Right renal cortex interstitium (tissue), 3 donors: ENCODE measurements at regions not wholly inside any gene's neighbourhood (a gene's known extent, or its start where the extent isn't known, plus 50 kb on each side); places are given as distances from the start of the nearest gene placed in this dataset.

Experiments
- DNase-seq, 3 donors: peaks; one replicate each; pipeline ENCODE4 v3.0.0-alpha.2; 2013; ENCODE audit warnings: low read depth in 3 of 3, low spot score in 2 of 3

- no peak for DNase-seq
These were observed 96.4 kb upstream of the PDE5A start for GRCh38 chr4:119725011-119725410.

DNA sequence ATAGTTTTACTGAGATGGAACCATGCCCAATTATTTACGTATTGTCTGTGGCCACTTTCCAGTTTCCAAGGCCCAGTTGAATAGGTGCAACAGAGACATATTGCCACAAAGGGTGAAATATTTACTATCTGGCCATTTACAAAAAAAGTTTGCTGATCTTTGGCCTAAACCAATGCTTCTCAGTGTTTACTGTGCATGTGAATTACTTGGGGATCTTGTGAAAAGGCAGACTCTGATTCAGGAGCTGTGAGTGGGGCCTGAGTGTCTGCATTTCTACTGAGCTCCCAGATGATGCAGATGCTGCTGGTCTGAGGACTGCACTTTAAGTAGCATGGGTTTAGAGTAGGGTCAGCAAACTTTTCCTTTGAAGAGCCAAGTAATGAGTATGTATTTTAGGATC, 94.1 kb upstream of the PDE5A start:
- no peak for DNase-seq

- no peak for DNase-seq
These were observed 93.3 kb upstream of the PDE5A start for GRCh38 chr4:119721878-119722277.

GRCh38 chr4:119715490-119716445, 87.2 kb upstream of the PDE5A start:
- DNase-seq: no peak

- DNase-seq: no peak
These were observed 80.8 kb upstream of the PDE5A start for GRCh38 chr4:119709418-119709817.

- no peak for DNase-seq
These were observed 78.7 kb upstream of the PDE5A start for GRCh38 chr4:119707336-119707735.

- no peak for DNase-seq
These were observed 78.2 kb upstream of the PDE5A start for GRCh38 chr4:119706804-119707203.

DNA sequence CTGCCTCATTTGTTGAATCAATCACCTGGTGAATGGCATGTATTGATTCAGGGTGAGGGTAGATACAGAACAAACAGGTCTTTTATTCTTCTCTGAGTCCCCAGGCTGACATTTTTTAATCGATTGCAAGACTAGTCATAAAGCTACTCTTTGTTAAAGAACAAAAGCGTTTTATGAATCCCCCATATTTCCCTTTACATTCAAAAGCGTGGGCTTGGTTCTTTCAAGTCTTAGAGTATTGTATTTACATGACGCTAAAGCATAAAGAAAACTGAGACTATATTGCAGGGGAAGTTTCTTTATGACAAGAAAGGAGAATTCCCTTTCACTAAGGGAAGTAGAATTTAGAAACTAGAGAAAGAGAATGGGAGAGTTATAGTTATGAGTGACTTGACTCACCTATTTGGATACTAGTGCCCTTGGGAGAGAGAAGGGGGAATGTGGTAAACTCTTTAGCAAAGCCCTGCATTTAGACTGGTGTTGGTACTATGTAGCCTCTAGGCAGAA, 69.3 kb upstream of the PDE5A start:
- no peak for DNase-seq

DNA sequence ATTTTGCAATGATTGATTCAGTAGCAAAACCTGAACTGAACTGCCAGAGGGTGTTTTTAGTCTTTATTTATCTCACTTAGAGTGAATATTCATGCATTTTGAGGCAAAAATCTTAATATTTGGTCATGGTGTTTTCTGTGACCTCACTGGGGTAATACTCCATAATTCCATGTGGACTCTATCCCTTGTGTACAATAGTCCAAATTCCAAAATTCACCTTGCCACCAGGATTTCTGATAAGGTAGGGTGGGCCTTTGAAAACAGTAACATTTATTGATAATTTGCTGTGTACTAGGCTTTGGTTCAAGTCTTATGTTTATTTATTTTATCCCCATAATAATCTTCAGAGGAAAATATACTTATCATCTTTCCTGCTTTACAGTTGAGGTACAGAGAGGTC, 68.4 kb upstream of the PDE5A start:
- no peak for DNase-seq

DNA sequence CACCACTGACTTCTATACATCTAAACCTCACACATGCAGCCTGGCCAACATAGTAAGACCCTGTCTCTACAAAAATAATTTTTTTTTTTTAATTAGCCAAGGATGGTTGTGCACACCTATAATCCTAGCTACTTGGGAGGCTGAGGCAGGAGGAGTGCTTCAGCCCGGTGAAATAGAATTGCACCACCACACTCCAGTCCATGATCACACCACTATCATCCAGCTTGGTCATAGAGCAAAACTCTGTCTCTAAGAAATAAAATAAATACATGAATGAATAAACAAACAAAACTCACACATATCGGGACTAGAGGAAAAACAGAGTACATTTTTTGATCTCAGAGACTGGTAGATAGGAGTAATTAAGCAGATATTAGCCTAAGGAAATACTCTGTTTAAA, 66.6 kb upstream of the PDE5A start:
- DNase-seq: no peak

GRCh38 chr4:119693126-119693525, 64.5 kb upstream of the PDE5A start:
- DNase-seq: no peak

- no peak for DNase-seq
These were observed 63.4 kb upstream of the PDE5A start for GRCh38 chr4:119692001-119692400.

- no peak for DNase-seq
These were observed 62.3 kb upstream of the PDE5A start for GRCh38 chr4:119690871-119691270.

DNA sequence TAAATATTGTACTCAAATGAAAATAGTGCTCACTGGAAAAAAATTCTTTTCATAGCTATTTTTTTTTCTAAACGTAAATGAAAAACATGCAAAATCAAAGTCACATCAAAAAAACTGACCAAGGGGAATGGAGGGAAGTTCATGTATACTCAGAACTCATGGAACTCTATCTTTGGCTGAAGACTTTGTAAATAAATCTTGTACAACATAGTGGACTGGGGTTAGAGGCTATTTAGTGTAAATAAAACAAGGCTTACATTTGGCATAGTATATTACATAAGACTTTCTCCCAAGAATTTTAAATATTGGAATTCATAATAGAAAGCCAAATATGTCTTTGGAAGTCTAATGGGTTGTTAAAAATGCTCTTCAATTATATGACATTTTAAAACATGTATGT, 59.8 kb upstream of the PDE5A start:
- no peak for DNase-seq

- DNase-seq: no peak
These were observed 55.9 kb upstream of the PDE5A start for GRCh38 chr4:119684463-119684862.

- DNase-seq: no peak
These were observed 54.9 kb upstream of the PDE5A start for GRCh38 chr4:119683518-119683917.

DNA sequence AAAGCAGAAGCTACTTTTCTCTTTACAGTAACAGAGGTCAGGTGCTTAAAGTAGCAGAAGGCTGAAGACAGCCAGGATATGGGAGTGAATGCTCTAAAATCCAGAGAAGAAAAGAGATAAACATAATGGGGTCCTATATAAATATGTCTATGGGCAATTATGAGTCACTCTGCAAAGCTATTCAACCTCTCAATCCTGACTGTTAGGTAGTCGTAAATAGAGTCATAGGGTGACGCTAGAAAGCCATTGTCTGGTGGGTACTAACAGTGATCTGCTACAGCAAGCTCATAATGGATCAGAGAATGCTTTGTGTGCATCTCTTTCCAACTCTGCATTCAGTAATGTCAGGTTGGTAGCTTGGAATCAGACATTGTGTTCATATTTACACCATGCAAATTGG, 53.5 kb upstream of the PDE5A start:
- DNase-seq: no peak

- no peak for DNase-seq
These were observed 50.6 kb upstream of the PDE5A start for GRCh38 chr4:119679251-119679650.

DNA sequence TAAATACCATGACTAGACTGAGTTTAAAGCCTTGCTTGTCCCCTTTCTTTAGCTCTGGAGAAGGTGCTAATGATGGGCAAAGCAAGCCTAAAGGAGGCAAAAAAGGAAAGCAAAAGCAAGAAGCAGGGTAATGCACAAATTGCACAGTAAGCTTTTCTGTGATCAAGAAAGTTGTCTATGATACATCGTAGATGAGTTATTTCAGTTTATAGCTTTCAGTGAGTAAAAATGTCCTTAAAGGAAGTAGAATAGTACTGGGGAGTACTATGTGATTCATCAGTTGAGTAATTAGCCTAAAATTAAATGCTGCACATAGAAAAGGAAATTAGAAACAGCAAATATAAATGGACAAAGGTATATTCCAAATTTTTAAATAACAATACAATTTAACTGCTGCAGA, 50.2 kb upstream of the PDE5A start:
- DNase-seq: no peak
